A673 (cell line): ENCODE measurements at regions not wholly inside any gene's neighbourhood (a gene's known extent, or its start where the extent isn't known, plus 50 kb on each side); places are given as distances from the start of the nearest gene placed in this dataset.
"Not testable (repeated sequence)": the region's sequence is repeated elsewhere in the genome, so short reads cannot be mapped to it uniquely, and the experiment has no call there.

Experiments used
- BruUV-seq: library from RNA; stranded (reverse); fragments of 400-500 nt; replicated peaks from 2 replicates; lab custom pipeline; 2021; lab: Mats Ljungman, UMichigan
- CTCF ChIA-PET: fragments of 300-600 bp; sonication (Branson Sonifier 250); formaldehyde crosslinking; loops from one replicate; lab custom pipeline; 2022; ENCODE audit warnings: antibody characterized with exemption; lab: Charles Lee
- POLR2A ChIA-PET: fragments of 300-600 bp; sonication (Branson Sonifier 250); formaldehyde crosslinking; loops from one replicate; lab custom pipeline; 2022; ENCODE audit warnings: antibody characterized with exemption; ENCODE audit not compliant: low non-redundant PET; lab: Charles Lee
- DNase-seq: peaks from one replicate; pipeline ENCODE4 v3.0.0-alpha.2; 2015; ENCODE audit warnings: low spot score
- H3K27ac ChIP-seq: fragments of 200-600 bp; sonication (generic); 2 replicates; pipeline ENCODE4 v1.5.1; 2016; ENCODE audit warnings: mixed run types, low read depth, mild to moderate bottlenecking, mixed read lengths, antibody characterized with exemption, low read length; ENCODE audit not compliant: poor library complexity, severe bottlenecking
- H3K27me3 ChIP-seq: fragments of 200-600 bp; sonication (generic); replicated peaks from 2 replicates; pipeline ENCODE4 v1.6.1; 2017; ENCODE audit warnings: mixed run types, low read depth, mild to moderate bottlenecking, mixed read lengths, antibody characterized with exemption, low read length; ENCODE audit not compliant: insufficient read depth, poor library complexity
- H3K36me3 ChIP-seq: fragments of 200-600 bp; sonication (generic); 2 replicates; pipeline ENCODE4 v1.6.1; 2016; ENCODE audit warnings: mixed run types, mild to moderate bottlenecking, mixed read lengths, antibody characterized with exemption, low read length; ENCODE audit not compliant: insufficient read depth, poor library complexity, severe bottlenecking
- H3K4me1 ChIP-seq: fragments of 200-600 bp; sonication (generic); 2 replicates; pipeline ENCODE4 v1.6.1; 2017; ENCODE audit warnings: mixed run types, mild to moderate bottlenecking, mixed read lengths, antibody characterized with exemption, low read length; ENCODE audit not compliant: insufficient read depth, poor library complexity, severe bottlenecking
- H3K4me3 ChIP-seq: fragments of 200-600 bp; sonication (generic); 2 replicates; pipeline ENCODE4 v1.5.1; 2016; ENCODE audit warnings: low read depth, mixed run types, mild to moderate bottlenecking, mixed read lengths, low read length; ENCODE audit not compliant: poor library complexity, severe bottlenecking
- H3K9me3 ChIP-seq: fragments of 200-600 bp; sonication (generic); 2 replicates; pipeline ENCODE4 v1.6.1; 2016; ENCODE audit warnings: mixed run types, low read depth, mild to moderate bottlenecking, mixed read lengths, antibody characterized with exemption, low read length; ENCODE audit not compliant: poor library complexity, severe bottlenecking
- CTCF ChIP-seq: fragments of 300-800, 200-600 bp; sonication (generic); conservative IDR thresholded peaks from 2 replicates; pipeline ENCODE4 v1.5.1; 2017; ENCODE audit warnings: low read depth, mild to moderate bottlenecking, antibody characterized with exemption, low read length, moderate library complexity, mixed read lengths
- EZH2 ChIP-seq: fragments of 200-600 bp; sonication (generic); IDR thresholded peaks from 2 replicates; pipeline ENCODE4 v1.6.1; 2017; ENCODE audit warnings: borderline replicate concordance, low read depth, mild to moderate bottlenecking, mixed read lengths, antibody characterized with exemption, low read length; ENCODE audit not compliant: poor library complexity, severe bottlenecking
- intact Hi-C: fragments of 100-400 bp; cut with micrococcal nuclease; formaldehyde crosslinking; loops from one replicate; pipeline ENCODE4 v1.10.0; 2022; ENCODE audit not compliant: unreplicated experiment

- DNase-seq: no peak
- no peak overlapping the region for H3K4me3 ChIP-seq
- ChIA-PET POLR2A (no interaction called here), CTCF (no interaction called here)
- intact Hi-C loops: no loop called here
- peaks cover 19% of the 10 kb centered on the region for H3K9me3 ChIP-seq
- no peak for TF ChIP-seq EZH2
- TF ChIP-seq CTCF: no peak
- no TSS peak for BruUV-seq
- H3K27me3 ChIP-seq: no peaks in the 10 kb centered on the region
- no peaks in the 10 kb centered on the region for H3K36me3 ChIP-seq
- H3K4me1 ChIP-seq: no peaks in the 10 kb centered on the region
- H3K27ac ChIP-seq: no peak overlapping the region
Observed at GRCh38 chr11:50178737-50179136, 146.1 kb downstream of the OR4C45 start.

GRCh38 chr11:50181334-50181733, 148.7 kb downstream of the OR4C45 start:
- ChIA-PET CTCF (no interaction called here), POLR2A (no interaction called here)
- Histone ChIP-seq H3K27ac (no peak overlapping the region), H3K4me3 (no peak overlapping the region), H3K27me3 (no peaks in the 10 kb centered on the region), H3K9me3 (peaks cover 22% of the 10 kb centered on the region), H3K36me3 (no peaks in the 10 kb centered on the region), H3K4me1 (no peaks in the 10 kb centered on the region)
- no peak for TF ChIP-seq CTCF
- TF ChIP-seq EZH2: no peak
- intact Hi-C loops: no loop called here
- no peak for DNase-seq
- no TSS peak for BruUV-seq

GRCh38 chr11:50182486-50182885, 149.8 kb downstream of the OR4C45 start:
- CTCF ChIA-PET: no interaction called here
- H3K9me3 ChIP-seq: peaks cover 23% of the 10 kb centered on the region
- POLR2A ChIA-PET: no interaction called here

GRCh38 chr11:50183170-50183569, 150.5 kb downstream of the OR4C45 start:
- intact Hi-C loops, DNase-seq, BruUV-seq, POLR2A ChIA-PET, H3K4me3 ChIP-seq, H3K27me3 ChIP-seq, CTCF ChIA-PET, H3K27ac ChIP-seq, H3K4me1 ChIP-seq, H3K36me3 ChIP-seq: not testable (repeated sequence)
- H3K9me3 ChIP-seq: peaks cover 30% of the 10 kb centered on the region

More at GRCh38 chr11:50182486-50182885, 149.8 kb downstream of the OR4C45 start:
- no peak overlapping the region for H3K27ac ChIP-seq
- no peak for DNase-seq
- no peak overlapping the region for H3K4me3 ChIP-seq
- H3K36me3 ChIP-seq: no peaks in the 10 kb centered on the region
- TF ChIP-seq EZH2 (no peak), CTCF (no peak)
- no peaks in the 10 kb centered on the region for H3K27me3 ChIP-seq
- intact Hi-C loops: no loop called here
- BruUV-seq: no TSS peak
- H3K4me1 ChIP-seq: no peaks in the 10 kb centered on the region
